ENCODE measurements at regions not wholly inside any gene's neighbourhood (a gene's known extent, or its start where the extent isn't known, plus 50 kb on each side); places are given as distances from the start of the nearest gene placed in this dataset.

DNA sequence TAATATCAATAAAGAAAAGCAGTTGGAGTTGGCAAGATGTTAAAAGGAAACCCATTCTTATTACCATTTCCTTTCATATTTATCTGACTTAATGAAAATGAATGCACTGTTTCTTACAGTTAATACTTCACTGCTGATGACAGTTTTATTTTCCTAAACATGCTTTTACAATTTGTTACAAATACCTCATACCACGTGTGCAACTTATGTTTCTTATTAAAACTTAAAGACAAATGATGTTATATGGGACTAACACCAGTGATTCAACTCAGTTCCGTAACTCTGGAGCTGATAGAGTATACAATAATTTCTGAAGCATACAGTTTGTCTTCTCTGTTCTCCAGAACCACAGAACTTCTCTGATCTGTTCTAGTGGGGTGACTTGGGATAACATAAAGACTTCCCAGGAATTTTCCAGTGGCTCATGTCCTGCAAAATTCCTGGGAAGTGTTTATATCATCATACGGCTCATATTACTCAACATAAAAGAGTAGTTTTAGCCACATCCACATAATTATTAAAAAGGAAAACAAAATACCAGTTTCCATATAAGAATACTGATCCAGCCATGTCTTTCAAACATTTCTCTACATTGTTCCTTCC lies 1259.0 kb upstream of the C9orf72 start:
- Histone ChIP-seq H3K4me3 (ENCODE audit: low read length in 3 of 3) (no peak overlapping the region), H3K9me3 (ENCODE audit: control insufficient read depth in 3 of 3, low read length in 3 of 3) (no peaks in the 10 kb centered on the region), H3K36me3 (ENCODE audit: control insufficient read depth in 3 of 3, insufficient read depth in 3 of 3, low read length in 3 of 3) (no peaks in the 10 kb centered on the region), H3K27ac (ENCODE audit: low read depth, low read length) (no peak overlapping the region), H3K9ac (ENCODE audit: low read depth in 1 of 3, low read length in 3 of 3) (no peak overlapping the region), H3K4me1 (ENCODE audit: control insufficient read depth in 3 of 3, insufficient read depth in 3 of 3, low read length in 3 of 3) (no peaks in the 10 kb centered on the region), H3K27me3 (ENCODE audit: control insufficient read depth in 3 of 3, insufficient read depth in 3 of 3, low read length in 3 of 3) (no peaks in the 10 kb centered on the region)

DNA sequence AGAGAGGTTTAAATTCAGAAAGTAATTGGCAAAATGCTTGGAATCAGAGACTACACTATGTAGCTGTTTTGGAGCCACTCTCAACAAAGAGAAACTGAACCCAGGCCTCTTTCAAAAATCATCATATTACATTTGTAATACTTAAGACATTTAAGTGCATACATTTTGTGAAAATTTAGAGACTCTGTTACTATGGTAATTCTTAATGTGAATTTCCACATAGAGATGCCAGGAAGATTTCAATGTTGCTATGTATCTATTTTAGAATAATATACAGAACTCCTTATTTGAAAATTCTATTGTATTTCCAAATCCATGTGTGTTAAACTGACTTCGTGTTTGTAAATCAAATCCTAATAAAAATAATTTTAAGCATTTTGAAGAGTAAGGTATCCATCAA lies 1260.9 kb upstream of the C9orf72 start:
- Histone ChIP-seq H3K27me3 (ENCODE audit: control insufficient read depth in 3 of 3, insufficient read depth in 3 of 3, low read length in 3 of 3) (no peaks in the 10 kb centered on the region), H3K27ac (ENCODE audit: low read depth, low read length) (no peak overlapping the region), H3K36me3 (ENCODE audit: control insufficient read depth in 3 of 3, insufficient read depth in 3 of 3, low read length in 3 of 3) (no peaks in the 10 kb centered on the region), H3K4me1 (ENCODE audit: control insufficient read depth in 3 of 3, insufficient read depth in 3 of 3, low read length in 3 of 3) (no peaks in the 10 kb centered on the region), H3K4me3 (ENCODE audit: low read length in 3 of 3) (no peak overlapping the region), H3K9ac (ENCODE audit: low read depth in 1 of 3, low read length in 3 of 3) (no peak overlapping the region), H3K9me3 (ENCODE audit: control insufficient read depth in 3 of 3, low read length in 3 of 3) (peaks cover 0 to 3% (median 0%) of the 10 kb centered on the region in 3 donors)

DNA sequence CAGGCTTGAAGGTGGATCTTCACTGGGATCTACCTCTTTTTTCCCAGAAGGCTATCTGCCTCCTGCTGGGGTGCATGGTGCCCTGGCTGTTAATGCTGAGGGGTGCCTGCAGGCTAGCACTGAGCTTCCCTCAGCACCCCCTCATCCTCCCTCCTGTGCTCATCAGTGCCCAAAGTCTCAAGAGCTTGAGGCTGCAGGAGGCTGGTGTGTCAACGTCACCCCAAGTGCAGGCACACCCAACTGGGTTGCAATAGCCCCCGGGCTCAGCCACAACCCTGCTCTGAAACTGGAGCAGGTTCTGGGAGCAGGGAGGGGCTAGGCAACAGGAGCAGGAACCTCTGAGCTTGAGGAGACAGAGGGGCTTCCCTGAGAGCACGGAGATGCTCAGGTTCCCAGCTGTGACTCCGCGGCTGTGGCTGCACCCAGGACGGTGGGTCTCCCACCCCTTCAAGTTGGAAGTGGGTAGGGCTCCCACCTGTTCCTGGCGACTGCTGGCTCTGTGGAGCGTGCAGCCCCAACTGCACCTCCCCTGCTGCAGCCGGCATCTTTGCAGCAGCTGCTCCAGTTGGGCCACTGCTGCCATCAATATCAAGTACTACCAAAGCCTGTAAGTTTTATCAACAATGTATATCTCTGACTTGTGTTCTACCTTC lies 1266.6 kb upstream of the C9orf72 start:
- Histone ChIP-seq H3K4me1 (ENCODE audit: control insufficient read depth in 3 of 3, insufficient read depth in 3 of 3, low read length in 3 of 3) (no peaks in the 10 kb centered on the region), H3K36me3 (ENCODE audit: control insufficient read depth in 3 of 3, insufficient read depth in 3 of 3, low read length in 3 of 3) (no peaks in the 10 kb centered on the region), H3K27ac (ENCODE audit: low read depth, low read length) (no peak overlapping the region), H3K9ac (ENCODE audit: low read depth in 1 of 3, low read length in 3 of 3) (no peak overlapping the region), H3K4me3 (ENCODE audit: low read length in 3 of 3) (no peak overlapping the region), H3K9me3 (ENCODE audit: control insufficient read depth in 3 of 3, low read length in 3 of 3) (peaks cover 0 to 3% (median 0%) of the 10 kb centered on the region in 3 donors), H3K27me3 (ENCODE audit: control insufficient read depth in 3 of 3, insufficient read depth in 3 of 3, low read length in 3 of 3) (no peaks in the 10 kb centered on the region)

DNA sequence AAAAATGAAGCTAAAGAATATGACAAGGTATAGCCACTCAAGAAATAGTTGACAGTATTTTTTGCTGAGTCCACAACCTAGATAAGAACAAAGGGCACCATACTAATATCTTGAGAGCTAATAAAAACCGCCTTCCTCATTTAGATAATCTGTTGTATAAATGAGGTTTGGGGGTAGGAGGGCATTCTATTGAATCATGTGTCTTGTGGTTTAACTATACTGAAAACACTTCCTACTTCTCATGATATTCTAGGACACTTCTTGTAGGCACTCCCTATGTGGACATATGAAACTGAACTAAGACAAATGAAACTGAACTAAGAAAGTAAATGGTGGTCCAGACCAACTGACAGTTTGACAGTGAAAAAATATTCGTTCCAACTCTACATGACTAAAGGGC lies 1268.5 kb upstream of the C9orf72 start:
- no peak overlapping the region for H3K27ac ChIP-seq (ENCODE audit: low read depth, low read length)
- no peaks in the 10 kb centered on the region for H3K27me3 ChIP-seq (ENCODE audit: control insufficient read depth in 3 of 3, insufficient read depth in 3 of 3, low read length in 3 of 3)
- H3K9me3 ChIP-seq (ENCODE audit: control insufficient read depth in 3 of 3, low read length in 3 of 3): peaks cover 0 to 3% (median 0%) of the 10 kb centered on the region in 3 donors
- no peak overlapping the region for H3K4me3 ChIP-seq (ENCODE audit: low read length in 3 of 3)
- H3K36me3 ChIP-seq (ENCODE audit: control insufficient read depth in 3 of 3, insufficient read depth in 3 of 3, low read length in 3 of 3): no peaks in the 10 kb centered on the region
- H3K9ac ChIP-seq (ENCODE audit: low read depth in 1 of 3, low read length in 3 of 3): no peak overlapping the region
- H3K4me1 ChIP-seq (ENCODE audit: control insufficient read depth in 3 of 3, insufficient read depth in 3 of 3, low read length in 3 of 3): no peaks in the 10 kb centered on the region

DNA sequence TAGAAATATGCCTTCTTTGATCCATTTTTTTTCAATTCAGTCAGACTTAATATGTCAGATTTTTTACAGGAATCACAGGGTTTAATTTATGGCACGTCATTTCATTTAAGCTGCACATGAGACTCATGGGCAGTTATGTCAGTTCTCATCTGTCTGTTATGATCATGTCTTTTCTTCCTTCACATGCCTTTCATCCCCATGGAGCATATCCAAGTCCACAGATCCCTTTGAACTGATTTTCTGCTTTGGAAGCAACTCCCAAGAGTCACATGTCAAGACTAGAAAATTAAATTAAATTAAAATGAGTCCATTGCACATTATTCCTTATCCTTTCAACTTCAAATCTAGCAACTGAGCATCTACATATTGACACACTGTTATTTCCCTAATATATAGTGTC lies 1274.0 kb upstream of the C9orf72 start:
- H3K9ac ChIP-seq (ENCODE audit: low read depth in 1 of 3, low read length in 3 of 3): no peak overlapping the region
- H3K9me3 ChIP-seq (ENCODE audit: control insufficient read depth in 3 of 3, low read length in 3 of 3): no peaks in the 10 kb centered on the region
- H3K4me1 ChIP-seq (ENCODE audit: control insufficient read depth in 3 of 3, insufficient read depth in 3 of 3, low read length in 3 of 3): no peaks in the 10 kb centered on the region
- H3K27ac ChIP-seq (ENCODE audit: low read depth, low read length): no peak overlapping the region
- no peak overlapping the region for H3K4me3 ChIP-seq (ENCODE audit: low read length in 3 of 3)
- H3K36me3 ChIP-seq (ENCODE audit: control insufficient read depth in 3 of 3, insufficient read depth in 3 of 3, low read length in 3 of 3): no peaks in the 10 kb centered on the region
- no peaks in the 10 kb centered on the region for H3K27me3 ChIP-seq (ENCODE audit: control insufficient read depth in 3 of 3, insufficient read depth in 3 of 3, low read length in 3 of 3)

DNA sequence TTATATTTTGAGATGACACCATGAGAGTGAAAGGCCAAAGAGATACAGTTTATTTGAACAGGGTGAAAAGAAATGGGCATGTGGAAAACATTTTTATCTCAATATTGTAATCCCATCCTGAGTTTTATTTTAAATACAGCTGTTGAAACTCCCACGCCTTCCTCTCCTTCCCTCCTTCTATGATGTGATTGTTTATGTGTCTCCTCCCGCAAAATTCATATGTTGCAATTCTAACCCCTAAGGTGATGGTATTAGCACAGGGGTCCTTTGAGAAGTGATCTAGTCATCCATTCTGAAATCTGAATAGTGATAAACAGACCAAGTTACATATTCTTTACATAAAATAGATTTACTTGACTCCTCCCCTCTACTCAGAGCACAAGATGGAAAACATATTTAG lies 1275.4 kb upstream of the C9orf72 start:
- H3K27me3 ChIP-seq (ENCODE audit: control insufficient read depth in 3 of 3, insufficient read depth in 3 of 3, low read length in 3 of 3): no peaks in the 10 kb centered on the region
- H3K9me3 ChIP-seq (ENCODE audit: control insufficient read depth in 3 of 3, low read length in 3 of 3): no peaks in the 10 kb centered on the region
- H3K27ac ChIP-seq (ENCODE audit: low read depth, low read length): no peak overlapping the region
- H3K36me3 ChIP-seq (ENCODE audit: control insufficient read depth in 3 of 3, insufficient read depth in 3 of 3, low read length in 3 of 3): no peaks in the 10 kb centered on the region
- H3K4me1 ChIP-seq (ENCODE audit: control insufficient read depth in 3 of 3, insufficient read depth in 3 of 3, low read length in 3 of 3): no peaks in the 10 kb centered on the region
- H3K4me3 ChIP-seq (ENCODE audit: low read length in 3 of 3): no peak overlapping the region
- H3K9ac ChIP-seq (ENCODE audit: low read depth in 1 of 3, low read length in 3 of 3): no peak overlapping the region

DNA sequence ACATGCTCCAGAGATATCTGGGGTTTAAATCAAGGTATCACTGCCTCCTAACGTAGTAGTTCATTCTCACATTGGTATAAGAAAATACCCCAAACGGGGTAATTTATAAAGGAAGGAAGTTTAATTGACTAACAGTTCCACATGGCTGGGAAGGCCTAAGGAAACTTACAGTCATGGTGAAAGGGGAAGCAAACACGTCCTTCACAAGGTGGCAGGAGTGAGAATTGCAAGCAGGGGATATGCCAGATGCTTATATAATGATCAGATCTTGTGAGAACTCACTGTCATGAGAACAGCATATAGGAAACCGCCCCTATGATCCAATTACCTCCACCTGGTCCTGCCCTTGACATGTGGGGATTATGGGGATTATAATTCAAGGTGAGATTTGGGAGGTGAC lies 1280.2 kb upstream of the C9orf72 start:
- no peaks in the 10 kb centered on the region for H3K4me1 ChIP-seq (ENCODE audit: control insufficient read depth in 3 of 3, insufficient read depth in 3 of 3, low read length in 3 of 3)
- H3K9ac ChIP-seq (ENCODE audit: low read depth in 1 of 3, low read length in 3 of 3): no peak overlapping the region
- H3K27ac ChIP-seq (ENCODE audit: low read depth, low read length): no peak overlapping the region
- no peak overlapping the region for H3K4me3 ChIP-seq (ENCODE audit: low read length in 3 of 3)
- H3K36me3 ChIP-seq (ENCODE audit: control insufficient read depth in 3 of 3, insufficient read depth in 3 of 3, low read length in 3 of 3): no peaks in the 10 kb centered on the region
- H3K9me3 ChIP-seq (ENCODE audit: control insufficient read depth in 3 of 3, low read length in 3 of 3): no peaks in the 10 kb centered on the region
- H3K27me3 ChIP-seq (ENCODE audit: control insufficient read depth in 3 of 3, insufficient read depth in 3 of 3, low read length in 3 of 3): no peaks in the 10 kb centered on the region

DNA sequence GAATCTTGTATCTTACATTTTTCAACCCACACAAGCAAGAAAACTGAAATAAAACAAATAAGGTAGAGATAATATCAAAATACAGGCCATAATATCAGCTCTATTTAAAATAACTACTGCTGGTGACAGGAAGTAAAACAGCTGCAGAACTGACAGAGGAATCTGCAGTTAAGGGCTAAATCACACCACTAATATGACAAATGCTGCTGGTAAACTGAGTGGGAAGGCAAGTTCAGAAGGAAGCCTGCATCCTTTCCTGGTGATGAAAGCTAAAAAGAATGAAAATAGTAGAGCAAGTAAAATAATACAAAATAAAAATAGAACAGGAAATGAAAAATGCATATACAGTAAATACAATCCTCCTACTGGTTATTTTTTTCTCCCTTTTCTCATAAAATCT lies 1293.7 kb upstream of the C9orf72 start:
- Histone ChIP-seq H3K27ac (ENCODE audit: low read depth, low read length) (no peak overlapping the region), H3K9ac (ENCODE audit: low read depth in 1 of 3, low read length in 3 of 3) (no peak overlapping the region), H3K27me3 (ENCODE audit: control insufficient read depth in 3 of 3, insufficient read depth in 3 of 3, low read length in 3 of 3) (no peaks in the 10 kb centered on the region), H3K9me3 (ENCODE audit: control insufficient read depth in 3 of 3, low read length in 3 of 3) (no peaks in the 10 kb centered on the region), H3K36me3 (ENCODE audit: control insufficient read depth in 3 of 3, insufficient read depth in 3 of 3, low read length in 3 of 3) (no peaks in the 10 kb centered on the region), H3K4me3 (ENCODE audit: low read length in 3 of 3) (no peak overlapping the region), H3K4me1 (ENCODE audit: control insufficient read depth in 3 of 3, insufficient read depth in 3 of 3, low read length in 3 of 3) (no peaks in the 10 kb centered on the region)

DNA sequence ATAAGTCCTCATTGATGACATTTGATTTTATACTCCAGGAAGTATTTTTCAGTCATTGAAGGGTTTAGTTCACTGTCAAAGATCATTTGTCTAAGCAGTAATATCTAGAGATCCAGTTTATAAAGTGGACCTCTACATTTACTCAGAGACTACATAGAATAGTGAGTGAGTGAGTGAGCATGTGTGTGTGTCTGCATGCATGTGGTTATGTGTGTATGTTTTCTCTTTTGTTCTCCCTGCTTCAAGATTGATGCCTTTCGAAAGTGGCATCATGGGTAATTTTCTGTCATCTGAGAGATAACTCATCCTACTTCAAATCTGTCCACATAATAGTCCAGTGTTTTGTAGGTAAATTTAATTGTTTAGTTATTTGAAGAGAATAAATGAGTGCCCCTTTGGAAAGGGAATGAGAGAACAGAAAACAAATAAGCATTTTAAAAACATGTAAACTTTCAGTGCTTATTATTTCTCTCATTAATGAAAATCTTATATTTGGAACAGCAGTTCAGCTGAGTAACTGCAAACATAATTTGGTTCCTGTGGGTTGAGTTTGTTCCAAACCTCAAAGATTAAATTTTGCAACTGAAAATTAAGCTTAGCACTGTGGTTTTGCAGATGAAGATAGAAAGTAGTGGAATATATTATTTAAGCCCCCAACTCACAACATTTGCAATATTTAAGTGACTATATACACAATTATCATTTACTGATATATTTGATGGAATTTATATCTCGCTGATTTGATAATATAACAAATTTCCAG lies 1295.1 kb upstream of the C9orf72 start:
- Histone ChIP-seq H3K9ac (ENCODE audit: low read depth in 1 of 3, low read length in 3 of 3) (no peak overlapping the region), H3K4me3 (ENCODE audit: low read length in 3 of 3) (no peak overlapping the region), H3K9me3 (ENCODE audit: control insufficient read depth in 3 of 3, low read length in 3 of 3) (no peaks in the 10 kb centered on the region), H3K4me1 (ENCODE audit: control insufficient read depth in 3 of 3, insufficient read depth in 3 of 3, low read length in 3 of 3) (no peaks in the 10 kb centered on the region), H3K27me3 (ENCODE audit: control insufficient read depth in 3 of 3, insufficient read depth in 3 of 3, low read length in 3 of 3) (no peaks in the 10 kb centered on the region), H3K27ac (ENCODE audit: low read depth, low read length) (no peak overlapping the region), H3K36me3 (ENCODE audit: control insufficient read depth in 3 of 3, insufficient read depth in 3 of 3, low read length in 3 of 3) (no peaks in the 10 kb centered on the region)

DNA sequence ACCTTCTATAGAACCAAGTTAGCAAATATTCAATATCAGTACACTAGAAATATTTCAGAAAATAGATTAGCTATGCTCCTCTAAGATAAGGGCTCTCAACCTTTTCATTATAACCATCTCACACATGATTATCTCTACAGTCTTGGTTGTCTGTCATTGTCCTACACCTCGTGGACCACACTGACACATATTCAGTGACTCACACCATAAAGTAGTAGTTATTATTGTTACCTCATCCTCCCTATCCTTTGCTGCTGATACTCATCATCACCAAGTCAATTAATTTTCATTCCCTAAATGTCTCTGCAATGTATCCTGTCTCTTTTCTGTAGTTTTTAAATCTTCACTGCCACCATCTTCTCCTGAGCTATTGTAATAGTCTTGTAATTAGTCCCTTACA lies 1309.2 kb upstream of the C9orf72 start:
- Histone ChIP-seq H3K27ac (ENCODE audit: low read depth, low read length) (no peak overlapping the region), H3K4me1 (ENCODE audit: control insufficient read depth in 3 of 3, insufficient read depth in 3 of 3, low read length in 3 of 3) (no peaks in the 10 kb centered on the region), H3K9ac (ENCODE audit: low read depth in 1 of 3, low read length in 3 of 3) (no peak overlapping the region), H3K27me3 (ENCODE audit: control insufficient read depth in 3 of 3, insufficient read depth in 3 of 3, low read length in 3 of 3) (no peaks in the 10 kb centered on the region), H3K9me3 (ENCODE audit: control insufficient read depth in 3 of 3, low read length in 3 of 3) (no peaks in the 10 kb centered on the region), H3K4me3 (ENCODE audit: low read length in 3 of 3) (no peak overlapping the region), H3K36me3 (ENCODE audit: control insufficient read depth in 3 of 3, insufficient read depth in 3 of 3, low read length in 3 of 3) (no peaks in the 10 kb centered on the region)

All from skeletal muscle tissue (tissue), 3 donors.